Neural progenitor cell (in vitro differentiated cells): ENCODE measurements at regions not wholly inside any gene's neighbourhood (a gene's known extent, or its start where the extent isn't known, plus 50 kb on each side); places are given as distances from the start of the nearest gene placed in this dataset.

Source experiments
- EZH2 ChIP-seq: fragments of 200-600 bp; sonication (generic); IDR thresholded peaks from 2 replicates; pipeline ENCODE4 v1.6.1; 2017; ENCODE audit warnings: antibody characterized with exemption, mild to moderate bottlenecking, moderate library complexity
- EZH2phosphoT487 ChIP-seq: fragments of 200-600 bp; sonication (generic); IDR thresholded peaks from 2 replicates; pipeline ENCODE4 v1.6.1; 2017; ENCODE audit warnings: antibody characterized with exemption
- TF ChIP-seq, protein P1 (sequence below): fragments of 200-600 bp; sonication (generic); IDR thresholded peaks from 2 replicates; pipeline ENCODE4 v1.5.1; 2017; ENCODE audit warnings: antibody characterized with exemption, mild to moderate bottlenecking

- TF ChIP-seq, protein P1, sequence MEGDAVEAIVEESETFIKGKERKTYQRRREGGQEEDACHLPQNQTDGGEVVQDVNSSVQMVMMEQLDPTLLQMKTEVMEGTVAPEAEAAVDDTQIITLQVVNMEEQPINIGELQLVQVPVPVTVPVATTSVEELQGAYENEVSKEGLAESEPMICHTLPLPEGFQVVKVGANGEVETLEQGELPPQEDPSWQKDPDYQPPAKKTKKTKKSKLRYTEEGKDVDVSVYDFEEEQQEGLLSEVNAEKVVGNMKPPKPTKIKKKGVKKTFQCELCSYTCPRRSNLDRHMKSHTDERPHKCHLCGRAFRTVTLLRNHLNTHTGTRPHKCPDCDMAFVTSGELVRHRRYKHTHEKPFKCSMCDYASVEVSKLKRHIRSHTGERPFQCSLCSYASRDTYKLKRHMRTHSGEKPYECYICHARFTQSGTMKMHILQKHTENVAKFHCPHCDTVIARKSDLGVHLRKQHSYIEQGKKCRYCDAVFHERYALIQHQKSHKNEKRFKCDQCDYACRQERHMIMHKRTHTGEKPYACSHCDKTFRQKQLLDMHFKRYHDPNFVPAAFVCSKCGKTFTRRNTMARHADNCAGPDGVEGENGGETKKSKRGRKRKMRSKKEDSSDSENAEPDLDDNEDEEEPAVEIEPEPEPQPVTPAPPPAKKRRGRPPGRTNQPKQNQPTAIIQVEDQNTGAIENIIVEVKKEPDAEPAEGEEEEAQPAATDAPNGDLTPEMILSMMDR = no peak
- no peak for TF ChIP-seq EZH2
- no peak for TF ChIP-seq EZH2phosphoT487
Measured at GRCh38 chr3:78176869-78177268, 1137.0 kb downstream of the ROBO2 start.
